GM23338 (cell line): ENCODE measurements at regions not wholly inside any gene's neighbourhood (a gene's known extent, or its start where the extent isn't known, plus 50 kb on each side); places are given as distances from the start of the nearest gene placed in this dataset.

Experiments
- ATAC-seq: fragments of 200-7000 bp; cut with Tn5 transposase; 3 replicates; pipeline ENCODE4 v1.9.1; 2020
- DNase-seq: peaks from one replicate; pipeline ENCODE4 v3.0.0-alpha.2; 2015; ENCODE audit warnings: low spot score
- H2AFZ ChIP-seq: fragments of 200-600 bp; sonication (generic); 2 replicates; pipeline ENCODE4 v1.8.0; 2016; ENCODE audit warnings: antibody characterized with exemption, mild to moderate bottlenecking, moderate library complexity
- H3F3A ChIP-seq: fragments of 200-600 bp; sonication (generic); replicated peaks from 2 replicates; pipeline ENCODE4 v1.8.0; 2017; ENCODE audit warnings: antibody characterized with exemption, mixed run types, low read depth
- H3K27ac ChIP-seq: fragments of 200-600 bp; sonication (generic); 2 replicates; pipeline ENCODE4 v1.6.1; 2016; ENCODE audit warnings: low read depth
- H3K27me3 ChIP-seq: fragments of 200-600 bp; sonication (generic); 2 replicates; pipeline ENCODE4 v1.8.0; 2016; ENCODE audit warnings: mild to moderate bottlenecking, mixed run types, moderate library complexity; ENCODE audit not compliant: insufficient read depth
- H3K36me3 ChIP-seq: fragments of 200-600 bp; sonication (generic); 2 replicates; pipeline ENCODE4 v1.8.0; 2016; ENCODE audit warnings: mild to moderate bottlenecking; ENCODE audit not compliant: insufficient read depth
- H3K4me1 ChIP-seq: fragments of 200-600 bp; sonication (generic); 2 replicates; pipeline ENCODE4 v1.8.0; 2016; ENCODE audit warnings: mild to moderate bottlenecking, moderate library complexity; ENCODE audit not compliant: insufficient read depth
- H3K4me2 ChIP-seq: fragments of 200-600 bp; sonication (generic); 2 replicates; pipeline ENCODE4 v1.7.1; 2017; ENCODE audit warnings: mixed run types
- H3K4me3 ChIP-seq: fragments of 200-600 bp; sonication (generic); 2 replicates; pipeline ENCODE4 v1.6.1; 2016; ENCODE audit warnings: mixed run types
- H3K79me2 ChIP-seq: fragments of 200-600 bp; sonication (generic); replicated peaks from 2 replicates; pipeline ENCODE4 v1.8.0; 2017; ENCODE audit warnings: mild to moderate bottlenecking; ENCODE audit not compliant: insufficient read depth
- H3K9me2 ChIP-seq: fragments of 200-600 bp; sonication (generic); 2 replicates; pipeline ENCODE4 v1.8.0; 2017; ENCODE audit not compliant: insufficient read depth
- H4K20me1 ChIP-seq: fragments of 200-600 bp; sonication (generic); replicated peaks from 2 replicates; pipeline ENCODE4 v1.8.0; 2017; ENCODE audit warnings: mild to moderate bottlenecking; ENCODE audit not compliant: insufficient read depth
- H3K27ac Mint-ChIP-seq: 2 replicates; pipeline ENCODE4 v1.8.0; 2020; ENCODE audit warnings: inconsistent platforms, mild to moderate bottlenecking, moderate library complexity, mixed read lengths
- H3K27me3 Mint-ChIP-seq: 3 replicates; pipeline ENCODE4 v1.8.0; 2022; ENCODE audit warnings: low read depth, mild to moderate bottlenecking, moderate library complexity, mixed read lengths, inconsistent platforms; ENCODE audit not compliant: insufficient read depth, poor library complexity
- H3K36me3 Mint-ChIP-seq: 3 replicates; pipeline ENCODE4 v1.8.0; 2021; ENCODE audit warnings: low read depth, mild to moderate bottlenecking, inconsistent platforms, moderate library complexity, mixed read lengths
- H3K4me1 Mint-ChIP-seq: 3 replicates; pipeline ENCODE4 v1.8.0; 2020; ENCODE audit warnings: mild to moderate bottlenecking, inconsistent platforms, mixed read lengths
- H3K4me3 Mint-ChIP-seq: 3 replicates; pipeline ENCODE4 v1.8.0; 2021; ENCODE audit warnings: moderate library complexity, mild to moderate bottlenecking, inconsistent platforms, mixed read lengths
- H3K9me3 Mint-ChIP-seq: 3 replicates; pipeline ENCODE4 v1.8.0; 2020; ENCODE audit warnings: moderate library complexity, mild to moderate bottlenecking, inconsistent platforms, mixed read lengths
- CREB1 ChIP-seq: fragments of 250-450 bp; sonication (Bioruptor Pico); IDR thresholded peaks from 2 replicates; pipeline ENCODE4 v1.5.0; 2020; ENCODE audit warnings: low read depth, mild to moderate bottlenecking, moderate library complexity
- EZH2 ChIP-seq: fragments of 200-600 bp; sonication (generic); IDR thresholded peaks from one replicate; pipeline ENCODE4 v1.8.0; 2017; ENCODE audit warnings: antibody characterized with exemption, mild to moderate bottlenecking, low read depth; ENCODE audit not compliant: unreplicated experiment
- EZH2phosphoT487 ChIP-seq: fragments of 200-600 bp; sonication (generic); IDR thresholded peaks from one replicate; pipeline ENCODE4 v1.8.1; 2018; ENCODE audit warnings: antibody characterized with exemption; ENCODE audit not compliant: unreplicated experiment
- NANOG ChIP-seq: IDR thresholded peaks from 2 replicates; pipeline ENCODE4 v1.6.1; 2016; ENCODE audit warnings: antibody characterized with exemption, borderline replicate concordance
- REST ChIP-seq: IDR thresholded peaks from one replicate; pipeline ENCODE4 v1.6.1; 2018; ENCODE audit warnings: antibody characterized with exemption; ENCODE audit not compliant: unreplicated experiment
- ZNF462 ChIP-seq: fragments of 250-450 bp; sonication (Bioruptor Pico); IDR thresholded peaks from 2 replicates; pipeline ENCODE4 v1.5.0; 2020; ENCODE audit warnings: mild to moderate bottlenecking, moderate library complexity

- peaks cover 14% of the 10 kb centered on the region for H3K9me3 Mint-ChIP-seq
- peaks cover 3% of the 10 kb centered on the region; the same call in 2 of the 3 replicates for H3K36me3 Mint-ChIP-seq
- no peaks in the 10 kb centered on the region for H3K4me1 ChIP-seq
- no peak overlapping the region for H3K27ac ChIP-seq
- H3K4me3 ChIP-seq = no peak overlapping the region
- no peaks in the 10 kb centered on the region for H3K36me3 ChIP-seq
- no peaks in the 10 kb centered on the region for H4K20me1 ChIP-seq
- ATAC-seq = no peak
- no peak for TF ChIP-seq EZH2phosphoT487
- no peak for TF ChIP-seq ZNF462 (CRISPR knock-in tag)
- no peak for TF ChIP-seq REST
- TF ChIP-seq NANOG = no peak
- TF ChIP-seq EZH2 = no peak
- TF ChIP-seq CREB1 (CRISPR knock-in tag) = no peak
- H3K9me2 ChIP-seq = no peaks in the 10 kb centered on the region
- H3F3A ChIP-seq = no peaks in the 10 kb centered on the region
- no peak overlapping the region for H3K4me2 ChIP-seq
- no peak overlapping the region for H3K4me3 Mint-ChIP-seq
- peaks cover 14% of the 10 kb centered on the region for H3K27me3 Mint-ChIP-seq
- H3K27me3 ChIP-seq = no peaks in the 10 kb centered on the region
- H3K79me2 ChIP-seq = no peaks in the 10 kb centered on the region
- H3K27ac Mint-ChIP-seq = no peak overlapping the region
- no peaks in the 10 kb centered on the region; the same call in 2 of the 3 replicates for H3K4me1 Mint-ChIP-seq
- 0 out of 2 replicates have a peak overlapping the region, but pooled peaks have one; percentile 32 for H2AFZ ChIP-seq
- DNase-seq = no peak
Measured at GRCh38 chr22:44572414-44573207, 74.6 kb upstream of the RTL6 start.
